ENCODE measurements at regions not wholly inside any gene's neighbourhood (a gene's known extent, or its start where the extent isn't known, plus 50 kb on each side); places are given as distances from the start of the nearest gene placed in this dataset.

GRCh38 chr10:21068026-21068656, 171.0 kb upstream of the NEBL start:
- DNase-seq (ENCODE audit: low read depth in 2 of 3, low spot score in 2 of 3): no peak

GRCh38 chr10:21065621-21066248, 168.6 kb upstream of the NEBL start:
- DNase-seq (ENCODE audit: low read depth in 2 of 3, low spot score in 2 of 3): no peak

- no peak for DNase-seq (ENCODE audit: low read depth in 2 of 3, low spot score in 2 of 3)
These were observed 164.9 kb upstream of the NEBL start for GRCh38 chr10:21061982-21062381.

GRCh38 chr10:21061184-21061583, 164.1 kb upstream of the NEBL start:
- DNase-seq (ENCODE audit: low read depth in 2 of 3, low spot score in 2 of 3): no peak

GRCh38 chr10:21060626-21061025, 163.5 kb upstream of the NEBL start:
- no peak for DNase-seq (ENCODE audit: low read depth in 2 of 3, low spot score in 2 of 3)

GRCh38 chr10:21057989-21058388, 160.9 kb upstream of the NEBL start:
- DNase-seq (ENCODE audit: low read depth in 2 of 3, low spot score in 2 of 3): no peak

- DNase-seq (ENCODE audit: low read depth in 2 of 3, low spot score in 2 of 3): no peak
These were observed 160.3 kb upstream of the NEBL start for GRCh38 chr10:21057436-21057835.

- no peak for DNase-seq (ENCODE audit: low read depth in 2 of 3, low spot score in 2 of 3)
These were observed 159.3 kb upstream of the NEBL start for GRCh38 chr10:21056461-21056860.

- no peak for DNase-seq (ENCODE audit: low read depth in 2 of 3, low spot score in 2 of 3)
These were observed 158.4 kb upstream of the NEBL start for GRCh38 chr10:21055339-21056135.

GRCh38 chr10:21053953-21054690, 157.0 kb upstream of the NEBL start:
- DNase-seq (ENCODE audit: low read depth in 2 of 3, low spot score in 2 of 3): no peak

- DNase-seq (ENCODE audit: low read depth in 2 of 3, low spot score in 2 of 3): no peak
These were observed 155.6 kb upstream of the NEBL start for GRCh38 chr10:21052709-21053104.

GRCh38 chr10:21052072-21052708, 155.1 kb upstream of the NEBL start:
- DNase-seq (ENCODE audit: low read depth in 2 of 3, low spot score in 2 of 3): no peak

GRCh38 chr10:21049482-21049881, 152.4 kb upstream of the NEBL start:
- DNase-seq (ENCODE audit: low read depth in 2 of 3, low spot score in 2 of 3): no peak

GRCh38 chr10:21048068-21048467, 151.0 kb upstream of the NEBL start:
- DNase-seq (ENCODE audit: low read depth in 2 of 3, low spot score in 2 of 3): no peak

GRCh38 chr10:21047511-21047910, 150.4 kb upstream of the NEBL start:
- DNase-seq (ENCODE audit: low read depth in 2 of 3, low spot score in 2 of 3): no peak

GRCh38 chr10:21047096-21047495, 150.0 kb upstream of the NEBL start:
- no peak for DNase-seq (ENCODE audit: low read depth in 2 of 3, low spot score in 2 of 3)

GRCh38 chr10:21043044-21043443, 145.9 kb upstream of the NEBL start:
- no peak for DNase-seq (ENCODE audit: low read depth in 2 of 3, low spot score in 2 of 3)

- DNase-seq (ENCODE audit: low read depth in 2 of 3, low spot score in 2 of 3): no peak
These were observed 145.4 kb upstream of the NEBL start for GRCh38 chr10:21042536-21042935.

- no peak for DNase-seq (ENCODE audit: low read depth in 2 of 3, low spot score in 2 of 3)
These were observed 144.8 kb upstream of the NEBL start for GRCh38 chr10:21041763-21042458.

GRCh38 chr10:21039721-21040120, 142.6 kb upstream of the NEBL start:
- DNase-seq (ENCODE audit: low read depth in 2 of 3, low spot score in 2 of 3): no peak

GRCh38 chr10:21036757-21037156, 139.6 kb upstream of the NEBL start:
- no peak for DNase-seq (ENCODE audit: low read depth in 2 of 3, low spot score in 2 of 3)
